IMR-90 (cell line): ENCODE measurements at regions not wholly inside any gene's neighbourhood (a gene's known extent, or its start where the extent isn't known, plus 50 kb on each side); places are given as distances from the start of the nearest gene placed in this dataset.

Experiments
- ATAC-seq: fragments of 200-7000 bp; cut with Tn5 transposase; 2 replicates; pipeline ENCODE4 v1.9.1; 2020; ENCODE audit warnings: low read depth, mild to moderate bottlenecking, moderate library complexity
- BruUV-seq: library from RNA; stranded (reverse); fragments of 400-500 nt; replicated peaks from 2 replicates; lab custom pipeline; 2021; lab: Mats Ljungman, UMichigan
- CTCF ChIA-PET: fragments of 300-600 bp; formaldehyde crosslinking; extraction: SDS; loops from one replicate; lab custom pipeline; 2021; ENCODE audit warnings: antibody characterized with exemption; lab: Yijun Ruan, JAX
- POLR2A ChIA-PET: fragments of 300-600 bp; sonication (Branson Sonifier 250); formaldehyde crosslinking; loops from one replicate; lab custom pipeline; 2022; ENCODE audit warnings: antibody characterized with exemption; ENCODE audit not compliant: unreplicated experiment; lab: Charles Lee
- DNase-seq: peaks from one replicate; pipeline ENCODE4 v3.0.0; 2013
- H2AFZ ChIP-seq: replicated peaks from 2 replicates; pipeline ENCODE3; 2013; ENCODE audit warnings: low read length, mild to moderate bottlenecking; ENCODE audit not compliant: poor library complexity
- H2AK5ac ChIP-seq: 2 replicates; pipeline ENCODE4 v1.6.1; 2013; ENCODE audit warnings: low read depth, low read length, inconsistent platforms
- H2AK9ac ChIP-seq: replicated peaks from 2 replicates; pipeline ENCODE3; 2013; ENCODE audit warnings: mild to moderate bottlenecking, low read depth, low read length, moderate library complexity; ENCODE audit not compliant: poor library complexity
- H2BK120ac ChIP-seq: 2 replicates; pipeline ENCODE4 v1.6.1; 2013; ENCODE audit warnings: low read depth, low read length, inconsistent platforms
- H2BK15ac ChIP-seq: 3 replicates; pipeline ENCODE4 v1.6.1; 2013; ENCODE audit warnings: low read depth, low read length, inconsistent platforms
- H2BK20ac ChIP-seq: 2 replicates; pipeline ENCODE4 v1.6.1; 2013; ENCODE audit warnings: low read depth, mild to moderate bottlenecking, inconsistent platforms, low read length, moderate library complexity
- H2BK5ac ChIP-seq: 2 replicates; pipeline ENCODE4 v1.6.1; 2013; ENCODE audit warnings: mild to moderate bottlenecking, low read depth, low read length, inconsistent platforms; ENCODE audit not compliant: poor library complexity, severe bottlenecking
- H3K14ac ChIP-seq: replicated peaks from 2 replicates; pipeline ENCODE4 v1.6.1; 2013; ENCODE audit warnings: low read depth, low read length, inconsistent platforms
- H3K18ac ChIP-seq: 2 replicates; pipeline ENCODE4 v1.6.1; 2013; ENCODE audit warnings: low read depth, low read length, control low read depth
- H3K23ac ChIP-seq: 2 replicates; pipeline ENCODE4 v1.6.1; 2013; ENCODE audit warnings: low read depth, low read length, inconsistent platforms
- H3K27ac ChIP-seq: 2 replicates; pipeline ENCODE4 v1.5.1; 2013; ENCODE audit warnings: mild to moderate bottlenecking, control low read depth, low read length; ENCODE audit not compliant: insufficient read depth
- H3K27me3 ChIP-seq: 2 replicates; pipeline ENCODE4 v1.6.1; 2013; ENCODE audit warnings: low read length; ENCODE audit not compliant: control insufficient read depth, insufficient read depth
- H3K36me3 ChIP-seq: 2 replicates; pipeline ENCODE4 v1.6.1; 2013; ENCODE audit warnings: low read length, mixed read lengths; ENCODE audit not compliant: control insufficient read depth, insufficient read depth
- H3K4ac ChIP-seq: 2 replicates; pipeline ENCODE4 v1.6.1; 2013; ENCODE audit warnings: low read depth, low read length, inconsistent platforms
- H3K4me1 ChIP-seq: 2 replicates; pipeline ENCODE4 v1.6.1; 2013; ENCODE audit warnings: low read length, mixed read lengths; ENCODE audit not compliant: control insufficient read depth, insufficient read depth
- H3K4me2 ChIP-seq: 2 replicates; pipeline ENCODE4 v1.6.1; 2013; ENCODE audit warnings: low read depth, mild to moderate bottlenecking, control low read depth, low read length, moderate library complexity
- H3K4me3 ChIP-seq: 2 replicates; pipeline ENCODE4 v1.5.1; 2013; ENCODE audit warnings: low read depth, mild to moderate bottlenecking, control low read depth, low read length, moderate library complexity; ENCODE audit not compliant: insufficient read depth
- H3K56ac ChIP-seq: 2 replicates; pipeline ENCODE4 v1.6.1; 2013; ENCODE audit warnings: low read length, inconsistent platforms; ENCODE audit not compliant: insufficient read depth; ENCODE audit errors: extremely low read depth
- H3K79me1 ChIP-seq, 2 experiments: 2 replicates each; pipeline ENCODE4 v1.6.1; 2013; ENCODE audit warnings: low read length in 2 of 2, inconsistent platforms in 1 of 2, low read depth in 1 of 2
- H3K9ac ChIP-seq: 2 replicates; pipeline ENCODE4 v1.6.1; 2013; ENCODE audit warnings: low read depth, low read length, control low read depth
- H3K9me1 ChIP-seq: 2 replicates; pipeline ENCODE4 v1.6.1; 2013; ENCODE audit warnings: low read length, inconsistent platforms; ENCODE audit not compliant: insufficient read depth
- H3K9me3 ChIP-seq: 2 replicates; pipeline ENCODE4 v1.6.1; 2013; ENCODE audit warnings: low read length; ENCODE audit not compliant: control insufficient read depth, insufficient read depth
- H4K20me1 ChIP-seq: 2 replicates; pipeline ENCODE4 v1.6.1; 2013; ENCODE audit warnings: low read length, inconsistent platforms; ENCODE audit not compliant: insufficient read depth
- H4K5ac ChIP-seq: 2 replicates; pipeline ENCODE4 v1.6.1; 2013; ENCODE audit warnings: mild to moderate bottlenecking, low read depth, low read length, control low read depth
- H4K8ac ChIP-seq, 2 experiments: 2 replicates each; pipeline ENCODE4 v1.6.1; 2013; ENCODE audit warnings: low read depth in 2 of 2, low read length in 2 of 2, control low read depth in 1 of 2, inconsistent platforms in 1 of 2
- H4K91ac ChIP-seq: 2 replicates; pipeline ENCODE4 v1.6.1; 2013; ENCODE audit warnings: low read depth, low read length, inconsistent platforms; ENCODE audit not compliant: insufficient read depth
- BHLHE40 ChIP-seq: fragments of 150-350 bp; IDR thresholded peaks from 2 replicates; pipeline ENCODE4 v1.6.1; 2016; ENCODE audit warnings: mild to moderate bottlenecking, low read depth, low read length
- ELK1 ChIP-seq: fragments of 150-350 bp; IDR thresholded peaks from 2 replicates; pipeline ENCODE4 v1.6.1; 2016; ENCODE audit warnings: low read depth, mild to moderate bottlenecking, low read length, moderate library complexity, borderline replicate concordance
- MAFK ChIP-seq: IDR thresholded peaks from 2 replicates; pipeline ENCODE4 v1.6.1; 2012; ENCODE audit warnings: low read depth, low read length, improper control_type of control experiment
- MXI1 ChIP-seq: IDR thresholded peaks from 2 replicates; pipeline ENCODE4 v1.6.1; 2012; ENCODE audit warnings: low read depth, mild to moderate bottlenecking, low read length, moderate library complexity, borderline replicate concordance
- NFE2L2 ChIP-seq: fragments of 150-350 bp; IDR thresholded peaks from 2 replicates; pipeline ENCODE4 v1.6.1; 2016; ENCODE audit warnings: low read depth, mild to moderate bottlenecking, low read length
- POLR2A ChIP-seq: IDR thresholded peaks from 2 replicates; pipeline ENCODE4 v1.6.1; 2012; ENCODE audit warnings: mild to moderate bottlenecking, low read depth, low read length
- RAD21 ChIP-seq: IDR thresholded peaks from 2 replicates; pipeline ENCODE4 v1.6.1; 2012; ENCODE audit warnings: low read length, improper control_type of control experiment
- RCOR1 ChIP-seq: IDR thresholded peaks from 2 replicates; pipeline ENCODE4 v1.6.1; 2012; ENCODE audit warnings: mild to moderate bottlenecking, low read length, improper control_type of control experiment; ENCODE audit not compliant: insufficient replicate concordance
- RFX5 ChIP-seq: IDR thresholded peaks from 2 replicates; pipeline ENCODE4 v1.8.0; 2012; ENCODE audit warnings: low read depth, mild to moderate bottlenecking, low read length, moderate library complexity
- USF2 ChIP-seq: fragments of 150-350 bp; IDR thresholded peaks from 2 replicates; pipeline ENCODE4 v1.6.1; 2017; ENCODE audit warnings: mild to moderate bottlenecking, antibody characterized with exemption, low read length, low read depth
- WGBS, 2 experiments: methylation state at CpG; one replicate each; pipeline versions ENCODE4 v1.1.5 to v1.1.7; 2013; ENCODE audit warnings: missing lambda C conversion rate in 2 of 2; ENCODE audit not compliant: insufficient read length in 1 of 2; ENCODE audit errors: extremely low coverage in 2 of 2; 5-methylcytosine and 5-hydroxymethylcytosine counted together
- dilution Hi-C: fragments of 300-500 bp; cut with HindIII; formaldehyde crosslinking; loops from one replicate; pipeline ENCODE4 v1.14.3; 2018; ENCODE audit warnings: low sequenced_read_pairs; ENCODE audit not compliant: unreplicated experiment
- in situ Hi-C: fragments of 300-500 bp; cut with MboI; formaldehyde crosslinking; loops from 3 replicates; pipeline ENCODE4 v1.14.3; 2019; ENCODE audit warnings: low sequenced_read_pairs, inconsistent platforms, mixed read lengths
- intact Hi-C: fragments of 100-400 bp; cut with micrococcal nuclease; formaldehyde crosslinking; loops from 2 replicates; pipeline ENCODE4 v1.10.0; 2022

GRCh38 chr18:2351126-2351850 is 220.0 kb downstream of the METTL4 start:
- ChIA-PET CTCF (no interaction called here), POLR2A (no interaction called here)
- Histone ChIP-seq H3K79me1 (no peaks in the 10 kb centered on the region), H3K4me2 (no peak overlapping the region), H3K14ac (no peak overlapping the region), H4K20me1 (no peaks in the 10 kb centered on the region), H2BK20ac (no peak overlapping the region), H2BK15ac (no peak overlapping the region), H2AFZ (no peak overlapping the region), H2AK5ac (no peak overlapping the region), H3K56ac (no peak overlapping the region), H3K23ac (no peak overlapping the region), H2BK120ac (no peak overlapping the region), H3K9me1 (no peaks in the 10 kb centered on the region), H3K27ac (no peak overlapping the region), H2AK9ac (no peak overlapping the region), H3K9me3 (no peaks in the 10 kb centered on the region), H3K9ac (no peak overlapping the region), H4K5ac (no peak overlapping the region), H3K18ac (no peak overlapping the region), H3K4me3 (no peak overlapping the region), H2BK5ac (no peak overlapping the region), H3K4ac (no peak overlapping the region), H3K4me1 (no peaks in the 10 kb centered on the region), H4K8ac (no peak overlapping the region), H3K36me3 (no peaks in the 10 kb centered on the region), H4K91ac (no peak overlapping the region), H3K27me3 (no peaks in the 10 kb centered on the region; the same call in 1 of the 2 replicates)
- dilution Hi-C loops (no loop called here), in situ Hi-C loops (no loop called here), intact Hi-C loops (no loop called here)
- 86% methylated on average over 15 of the region's 31 CpGs; no CpG with 5 or more reads in 1 of the 2 experiments for WGBS, 2 experiments
- TF ChIP-seq RAD21 (no peak), ELK1 (no peak), NFE2L2 (no peak), RFX5 (no peak), RCOR1 (no peak), MAFK (no peak), BHLHE40 (no peak), POLR2A (no peak), USF2 (no peak), MXI1 (no peak)
- BruUV-seq = no TSS peak
- no peak for DNase-seq
- ATAC-seq = no peak
